ENCODE measurements at regions not wholly inside any gene's neighbourhood (a gene's known extent, or its start where the extent isn't known, plus 50 kb on each side); places are given as distances from the start of the nearest gene placed in this dataset.

- H3K27ac Mint-ChIP-seq = no peak overlapping the region
- H3K27me3 Mint-ChIP-seq (ENCODE audit: low read depth) = peaks cover 5% of the 10 kb centered on the region
- no peaks in the 10 kb centered on the region for H3K4me1 Mint-ChIP-seq
- H3K4me3 Mint-ChIP-seq = no peak overlapping the region
- H3K9me3 Mint-ChIP-seq = no peaks in the 10 kb centered on the region
- no peaks in the 10 kb centered on the region for H3K36me3 Mint-ChIP-seq (ENCODE audit: low read depth)
- no peak for TF ChIP-seq CTCF (IDR thresholded peaks at IDR 0.05; ENCODE audit: unreplicated experiment in 3 of 3)
Measured at GRCh38 chr5:153157156-153157555, 333.3 kb upstream of the GRIA1 start.

GRCh38 chr5:153158608-153159007 lies 331.9 kb upstream of the GRIA1 start:
- TF ChIP-seq CTCF (IDR thresholded peaks at IDR 0.05; ENCODE audit: unreplicated experiment in 3 of 3) = no peak
- no peaks in the 10 kb centered on the region for H3K4me1 Mint-ChIP-seq
- H3K4me3 Mint-ChIP-seq = no peak overlapping the region
- H3K9me3 Mint-ChIP-seq = no peaks in the 10 kb centered on the region
- H3K27me3 Mint-ChIP-seq (ENCODE audit: low read depth) = peaks cover 5% of the 10 kb centered on the region
- no peak overlapping the region for H3K27ac Mint-ChIP-seq
- no peaks in the 10 kb centered on the region for H3K36me3 Mint-ChIP-seq (ENCODE audit: low read depth)

- peaks cover 5% of the 10 kb centered on the region for H3K27me3 Mint-ChIP-seq (ENCODE audit: low read depth)
- no peak for TF ChIP-seq CTCF (IDR thresholded peaks at IDR 0.05; ENCODE audit: unreplicated experiment in 3 of 3)
- H3K4me1 Mint-ChIP-seq = no peaks in the 10 kb centered on the region
- H3K9me3 Mint-ChIP-seq = no peaks in the 10 kb centered on the region
- no peaks in the 10 kb centered on the region for H3K36me3 Mint-ChIP-seq (ENCODE audit: low read depth)
- H3K27ac Mint-ChIP-seq = no peak overlapping the region
- no peak overlapping the region for H3K4me3 Mint-ChIP-seq
Measured at GRCh38 chr5:153159616-153160015, 330.9 kb upstream of the GRIA1 start.

- no peak for TF ChIP-seq CTCF (IDR thresholded peaks at IDR 0.05; ENCODE audit: unreplicated experiment in 3 of 3)
- Mint-ChIP-seq H3K36me3 (ENCODE audit: low read depth) (no peaks in the 10 kb centered on the region), H3K9me3 (no peaks in the 10 kb centered on the region), H3K4me3 (no peak overlapping the region), H3K4me1 (no peaks in the 10 kb centered on the region), H3K27ac (no peak overlapping the region), H3K27me3 (ENCODE audit: low read depth) (no peaks in the 10 kb centered on the region)
Measured at GRCh38 chr5:153168241-153168640, 322.2 kb upstream of the GRIA1 start.

- Mint-ChIP-seq H3K27me3 (ENCODE audit: low read depth) (no peaks in the 10 kb centered on the region), H3K9me3 (peaks cover 2% of the 10 kb centered on the region), H3K4me1 (no peaks in the 10 kb centered on the region), H3K4me3 (no peak overlapping the region), H3K36me3 (ENCODE audit: low read depth) (no peaks in the 10 kb centered on the region), H3K27ac (no peak overlapping the region)
- no peak for TF ChIP-seq CTCF (IDR thresholded peaks at IDR 0.05; ENCODE audit: unreplicated experiment in 3 of 3)
Measured at GRCh38 chr5:153187503-153187902, 303.0 kb upstream of the GRIA1 start.

- no peak overlapping the region for H3K4me3 Mint-ChIP-seq
- TF ChIP-seq CTCF (IDR thresholded peaks at IDR 0.05; ENCODE audit: unreplicated experiment in 3 of 3) = no peak
- no peak overlapping the region for H3K27ac Mint-ChIP-seq
- no peaks in the 10 kb centered on the region for H3K4me1 Mint-ChIP-seq
- H3K9me3 Mint-ChIP-seq = no peaks in the 10 kb centered on the region
- H3K27me3 Mint-ChIP-seq (ENCODE audit: low read depth) = no peaks in the 10 kb centered on the region
- no peaks in the 10 kb centered on the region for H3K36me3 Mint-ChIP-seq (ENCODE audit: low read depth)
Measured at GRCh38 chr5:153206361-153206760, 284.1 kb upstream of the GRIA1 start.

Data from nephron (organoid).